ENCODE measurements at regions not wholly inside any gene's neighbourhood (a gene's known extent, or its start where the extent isn't known, plus 50 kb on each side); places are given as distances from the start of the nearest gene placed in this dataset.

DNA sequence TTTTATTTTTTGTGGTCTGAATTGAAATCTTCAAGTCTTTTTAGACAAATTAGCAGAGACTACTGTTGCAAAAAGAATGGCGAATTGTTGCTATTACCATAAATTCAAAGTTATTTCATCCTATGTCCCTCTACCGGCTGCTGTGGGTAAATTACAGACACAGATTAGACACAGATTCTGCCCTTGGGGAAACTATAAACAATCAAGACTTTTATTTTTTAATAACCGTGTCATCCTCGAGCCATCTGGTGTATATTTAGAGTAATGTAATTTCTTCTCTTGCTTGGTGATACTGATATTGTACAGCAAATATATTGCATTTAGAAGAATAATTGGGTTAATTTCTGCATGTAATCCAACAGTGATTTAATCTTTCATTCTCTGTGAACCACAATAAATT lies 228.0 kb upstream of the ADAMTSL1 start:
- Histone ChIP-seq H3K27ac (ENCODE audit: low read length in 2 of 2) (no peak overlapping the region), H2AFZ (ENCODE audit: insufficient read depth, low read depth, low read length, poor library complexity, severe bottlenecking) (no peak overlapping the region), H3K9ac (ENCODE audit: low read length) (no peak overlapping the region), H3K79me2 (ENCODE audit: control insufficient read depth, insufficient read depth, low read length) (no peaks in the 10 kb centered on the region), H3K4me3 (ENCODE audit: control extremely low read depth in 1 of 5, extremely low read depth in 1 of 5, insufficient read depth in 1 of 5, low read depth in 2 of 5, low read length in 4 of 5) (no peak overlapping the region), H3K4me2 (replicated peaks; ENCODE audit: low read depth, low read length, poor library complexity, severe bottlenecking) (no peak overlapping the region), H3K36me3 (replicated peaks in 1 of 2; ENCODE audit: control extremely low read depth in 1 of 2, control insufficient read depth in 1 of 2, extremely low read depth in 1 of 2, insufficient read depth in 2 of 2, low read length in 1 of 2) (no peaks in the 10 kb centered on the region), H4K20me1 (ENCODE audit: control insufficient read depth, insufficient read depth, low read length, poor library complexity, severe bottlenecking) (no peaks in the 10 kb centered on the region), H3K4me1 (ENCODE audit: control insufficient read depth in 2 of 2, insufficient read depth in 2 of 2, low read length in 2 of 2) (no peaks in the 10 kb centered on the region), H3K27me3 (replicated peaks in 1 of 4; ENCODE audit: control extremely low read depth in 1 of 4, control insufficient read depth in 3 of 4, insufficient read depth in 4 of 4, low read length in 3 of 4) (no peaks in the 10 kb centered on the region), H3K9me3 (ENCODE audit: control extremely low read depth in 1 of 3, control insufficient read depth in 2 of 3, insufficient read depth in 1 of 3, low read length in 2 of 3) (no peaks in the 10 kb centered on the region)
- no peak for DNase-seq
- ChIA-PET POLR2A (no interaction called here), CTCF (no interaction called here)
- intact Hi-C loops (cut with micrococcal nuclease), result no loop called here
- no CpG with 5 or more reads among the region's 4 CpGs for WGBS (ENCODE audit: insufficient coverage)
- Mint-ChIP-seq H3K4me1 (no peaks in the 10 kb centered on the region), H3K27me3 (no peaks in the 10 kb centered on the region), H3K4me3 (no peak overlapping the region), H3K9me3 (ENCODE audit: insufficient read depth) (peaks cover 4% of the 10 kb centered on the region), H3K27ac (no peak overlapping the region)
- no peak for ATAC-seq (ENCODE audit: low read depth)
- no peak for TF ChIP-seq EZH2 (IDR thresholded peaks at IDR 0.05; ENCODE audit: borderline replicate concordance, insufficient read depth, low read depth, low read length, poor library complexity, severe bottlenecking)
- TF ChIP-seq, protein P1, sequence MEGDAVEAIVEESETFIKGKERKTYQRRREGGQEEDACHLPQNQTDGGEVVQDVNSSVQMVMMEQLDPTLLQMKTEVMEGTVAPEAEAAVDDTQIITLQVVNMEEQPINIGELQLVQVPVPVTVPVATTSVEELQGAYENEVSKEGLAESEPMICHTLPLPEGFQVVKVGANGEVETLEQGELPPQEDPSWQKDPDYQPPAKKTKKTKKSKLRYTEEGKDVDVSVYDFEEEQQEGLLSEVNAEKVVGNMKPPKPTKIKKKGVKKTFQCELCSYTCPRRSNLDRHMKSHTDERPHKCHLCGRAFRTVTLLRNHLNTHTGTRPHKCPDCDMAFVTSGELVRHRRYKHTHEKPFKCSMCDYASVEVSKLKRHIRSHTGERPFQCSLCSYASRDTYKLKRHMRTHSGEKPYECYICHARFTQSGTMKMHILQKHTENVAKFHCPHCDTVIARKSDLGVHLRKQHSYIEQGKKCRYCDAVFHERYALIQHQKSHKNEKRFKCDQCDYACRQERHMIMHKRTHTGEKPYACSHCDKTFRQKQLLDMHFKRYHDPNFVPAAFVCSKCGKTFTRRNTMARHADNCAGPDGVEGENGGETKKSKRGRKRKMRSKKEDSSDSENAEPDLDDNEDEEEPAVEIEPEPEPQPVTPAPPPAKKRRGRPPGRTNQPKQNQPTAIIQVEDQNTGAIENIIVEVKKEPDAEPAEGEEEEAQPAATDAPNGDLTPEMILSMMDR (IDR thresholded peaks at IDR 0.05), result no peak

DNA sequence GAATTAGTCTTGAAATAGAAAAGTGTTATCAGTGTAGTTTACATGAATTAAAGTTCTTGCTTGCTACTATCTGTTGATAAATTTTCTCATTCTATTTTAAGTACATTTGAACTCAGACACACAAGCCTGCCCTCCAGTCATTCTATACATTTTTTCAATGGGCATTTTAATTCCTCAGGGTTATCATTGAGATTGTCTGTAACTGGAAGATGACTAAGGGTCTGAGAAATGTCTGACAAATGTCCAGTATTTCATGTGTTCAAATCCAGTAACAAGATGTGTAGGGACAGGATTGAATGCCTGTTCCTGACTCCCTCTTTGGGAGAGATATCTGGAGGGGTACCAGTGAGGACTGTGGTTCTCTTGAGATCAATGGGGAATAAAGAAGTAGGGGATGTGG lies 223.9 kb upstream of the ADAMTSL1 start:
- Mint-ChIP-seq H3K4me1 (no peaks in the 10 kb centered on the region), H3K9me3 (ENCODE audit: insufficient read depth) (no peaks in the 10 kb centered on the region), H3K4me3 (no peak overlapping the region), H3K27ac (no peak overlapping the region), H3K27me3 (no peaks in the 10 kb centered on the region)
- H3K9me3 ChIP-seq (ENCODE audit: control extremely low read depth in 1 of 3, control insufficient read depth in 2 of 3, insufficient read depth in 1 of 3, low read length in 2 of 3), result no peaks in the 10 kb centered on the region
- no peaks in the 10 kb centered on the region for H3K79me2 ChIP-seq (ENCODE audit: control insufficient read depth, insufficient read depth, low read length)
- H3K27ac ChIP-seq (ENCODE audit: low read length in 2 of 2), result no peak overlapping the region
- no peaks in the 10 kb centered on the region for H3K27me3 ChIP-seq (replicated peaks in 1 of 4; ENCODE audit: control extremely low read depth in 1 of 4, control insufficient read depth in 3 of 4, insufficient read depth in 4 of 4, low read length in 3 of 4)
- intact Hi-C loops (cut with micrococcal nuclease), result no loop called here
- no peak overlapping the region for H3K9ac ChIP-seq (ENCODE audit: low read length)
- CTCF ChIA-PET, result no interaction called here
- H3K4me1 ChIP-seq (ENCODE audit: control insufficient read depth in 2 of 2, insufficient read depth in 2 of 2, low read length in 2 of 2), result no peaks in the 10 kb centered on the region
- H3K4me3 ChIP-seq (ENCODE audit: control extremely low read depth in 1 of 5, extremely low read depth in 1 of 5, insufficient read depth in 1 of 5, low read depth in 2 of 5, low read length in 4 of 5), result no peak overlapping the region
- no peaks in the 10 kb centered on the region for H4K20me1 ChIP-seq (ENCODE audit: control insufficient read depth, insufficient read depth, low read length, poor library complexity, severe bottlenecking)
- ATAC-seq (ENCODE audit: low read depth) (no peak), DNase-seq (no peak)
- no peak overlapping the region for H3K4me2 ChIP-seq (replicated peaks; ENCODE audit: low read depth, low read length, poor library complexity, severe bottlenecking)
- TF ChIP-seq, protein P1 (IDR thresholded peaks at IDR 0.05), result no peak
- no peak for TF ChIP-seq EZH2 (IDR thresholded peaks at IDR 0.05; ENCODE audit: borderline replicate concordance, insufficient read depth, low read depth, low read length, poor library complexity, severe bottlenecking)
- H3K36me3 ChIP-seq (replicated peaks in 1 of 2; ENCODE audit: control extremely low read depth in 1 of 2, control insufficient read depth in 1 of 2, extremely low read depth in 1 of 2, insufficient read depth in 2 of 2, low read length in 1 of 2), result no peaks in the 10 kb centered on the region
- POLR2A ChIA-PET, result no interaction called here
- H2AFZ ChIP-seq (ENCODE audit: insufficient read depth, low read depth, low read length, poor library complexity, severe bottlenecking), result no peak overlapping the region

All from B cell (primary cell).